Calu3 (cell line): ENCODE measurements at regions not wholly inside any gene's neighbourhood (a gene's known extent, or its start where the extent isn't known, plus 50 kb on each side); places are given as distances from the start of the nearest gene placed in this dataset.
"Not testable (repeated sequence)": the region's sequence is repeated elsewhere in the genome, so short reads cannot be mapped to it uniquely, and the experiment has no call there.

ENCODE experiments used
- BruUV-seq: library from RNA; stranded (reverse); fragments of 400-500 nt; replicated peaks from 2 replicates; lab custom pipeline; 2021; lab: Mats Ljungman, UMichigan
- CTCF ChIA-PET: fragments of 300-600 bp; sonication (Branson Sonifier 250); formaldehyde crosslinking; loops from one replicate; lab custom pipeline; 2022; ENCODE audit warnings: antibody characterized with exemption; lab: Charles Lee
- DNase-seq: peaks from one replicate; pipeline ENCODE4 v3.0.0; 2022
- H3K27ac Mint-ChIP-seq: one replicate; pipeline ENCODE4 v1.8.0; 2022; ENCODE audit warnings: mixed read lengths; ENCODE audit not compliant: unreplicated experiment
- H3K27me3 Mint-ChIP-seq: one replicate; pipeline ENCODE4 v1.8.0; 2022; ENCODE audit warnings: mixed read lengths; ENCODE audit not compliant: unreplicated experiment
- H3K36me3 Mint-ChIP-seq: one replicate; pipeline ENCODE4 v1.8.0; 2022; ENCODE audit warnings: mild to moderate bottlenecking, moderate library complexity, mixed read lengths; ENCODE audit not compliant: insufficient read depth, unreplicated experiment
- H3K4me1 Mint-ChIP-seq: one replicate; pipeline ENCODE4 v1.8.0; 2022; ENCODE audit warnings: mild to moderate bottlenecking, low read depth, mixed read lengths; ENCODE audit not compliant: unreplicated experiment
- H3K4me3 Mint-ChIP-seq: one replicate; pipeline ENCODE4 v1.8.0; 2022; ENCODE audit warnings: mild to moderate bottlenecking, low read depth, moderate library complexity, mixed read lengths; ENCODE audit not compliant: unreplicated experiment
- H3K9me3 Mint-ChIP-seq: one replicate; pipeline ENCODE4 v1.8.0; 2022; ENCODE audit warnings: low read depth, mixed read lengths; ENCODE audit not compliant: unreplicated experiment
- intact Hi-C: fragments of 100-400 bp; cut with micrococcal nuclease; formaldehyde crosslinking; loops from one replicate; pipeline ENCODE4 v1.10.0; 2022; ENCODE audit not compliant: unreplicated experiment
- TF ChIP-seq, protein P1 (sequence below): fragments of 200-600 bp; IDR thresholded peaks from one replicate; pipeline ENCODE4 v1.8.0; 2022; ENCODE audit warnings: antibody characterized with exemption; ENCODE audit not compliant: unreplicated experiment

DNA sequence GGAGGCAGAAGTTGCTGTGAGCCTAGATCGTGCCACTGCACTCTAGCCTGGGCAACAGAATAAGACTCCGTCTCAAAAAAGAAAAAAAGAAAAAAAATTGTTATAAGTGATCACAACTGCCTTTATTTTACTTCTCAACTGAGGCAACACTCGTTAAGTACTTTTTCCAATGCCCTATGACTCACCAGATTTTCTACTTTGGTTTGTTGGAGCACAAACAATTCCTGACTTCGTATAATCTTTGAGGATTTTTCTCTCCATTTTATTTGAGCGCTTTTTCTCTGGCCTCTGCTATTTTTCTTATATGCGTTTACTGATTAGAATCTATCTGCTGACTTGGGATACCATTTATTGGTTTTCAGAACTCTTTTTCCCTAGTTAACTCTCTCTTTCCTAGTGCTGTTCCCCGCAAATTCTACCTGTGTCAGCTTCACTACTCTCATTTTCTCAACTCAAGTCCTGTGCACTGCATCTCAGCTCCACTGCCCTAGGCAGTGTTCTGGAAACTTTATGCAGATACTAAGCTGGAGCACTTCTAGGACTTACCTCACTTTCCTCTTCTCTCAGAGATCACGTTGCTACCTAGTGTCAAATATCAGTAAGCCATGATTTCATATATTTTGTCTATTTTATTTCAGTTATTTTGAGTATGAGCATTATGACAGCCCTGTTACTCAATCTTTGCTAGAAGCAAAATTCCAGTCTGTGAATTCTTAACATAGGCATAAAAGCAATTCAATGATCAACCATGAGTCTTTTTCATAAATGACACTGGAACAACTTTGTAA lies 1120.1 kb upstream of the CITED2 start:
- intact Hi-C loops, result no loop called here
- TF ChIP-seq, protein P1, sequence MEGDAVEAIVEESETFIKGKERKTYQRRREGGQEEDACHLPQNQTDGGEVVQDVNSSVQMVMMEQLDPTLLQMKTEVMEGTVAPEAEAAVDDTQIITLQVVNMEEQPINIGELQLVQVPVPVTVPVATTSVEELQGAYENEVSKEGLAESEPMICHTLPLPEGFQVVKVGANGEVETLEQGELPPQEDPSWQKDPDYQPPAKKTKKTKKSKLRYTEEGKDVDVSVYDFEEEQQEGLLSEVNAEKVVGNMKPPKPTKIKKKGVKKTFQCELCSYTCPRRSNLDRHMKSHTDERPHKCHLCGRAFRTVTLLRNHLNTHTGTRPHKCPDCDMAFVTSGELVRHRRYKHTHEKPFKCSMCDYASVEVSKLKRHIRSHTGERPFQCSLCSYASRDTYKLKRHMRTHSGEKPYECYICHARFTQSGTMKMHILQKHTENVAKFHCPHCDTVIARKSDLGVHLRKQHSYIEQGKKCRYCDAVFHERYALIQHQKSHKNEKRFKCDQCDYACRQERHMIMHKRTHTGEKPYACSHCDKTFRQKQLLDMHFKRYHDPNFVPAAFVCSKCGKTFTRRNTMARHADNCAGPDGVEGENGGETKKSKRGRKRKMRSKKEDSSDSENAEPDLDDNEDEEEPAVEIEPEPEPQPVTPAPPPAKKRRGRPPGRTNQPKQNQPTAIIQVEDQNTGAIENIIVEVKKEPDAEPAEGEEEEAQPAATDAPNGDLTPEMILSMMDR, result no peak
- no peak for DNase-seq
- Mint-ChIP-seq H3K4me1 (no peaks in the 10 kb centered on the region), H3K4me3 (no peak overlapping the region), H3K27me3 (no peaks in the 10 kb centered on the region), H3K36me3 (no peaks in the 10 kb centered on the region), H3K9me3 (no peaks in the 10 kb centered on the region), H3K27ac (no peak overlapping the region)
- CTCF ChIA-PET, result no interaction called here
- no TSS peak for BruUV-seq

DNA sequence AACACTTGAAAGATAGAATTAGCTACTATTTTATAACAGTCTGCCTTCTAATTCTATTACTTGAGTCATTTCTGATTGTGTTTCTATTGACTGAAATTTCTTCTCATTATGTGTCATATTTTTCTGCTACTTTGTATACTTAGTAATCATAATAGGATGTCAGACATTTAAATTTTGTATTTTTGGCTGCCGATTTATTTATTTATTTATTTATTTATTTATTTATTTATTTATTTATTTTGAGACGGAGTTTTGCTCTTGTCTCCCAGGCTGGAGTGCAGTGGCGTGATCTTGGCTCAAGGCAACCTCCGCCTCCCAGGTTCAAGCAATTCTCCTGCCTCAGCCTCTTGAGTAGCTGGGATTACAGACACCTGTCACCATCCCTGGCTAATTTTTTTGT lies 1119.0 kb upstream of the CITED2 start:
- H3K4me3 Mint-ChIP-seq, intact Hi-C loops, H3K27ac Mint-ChIP-seq, H3K27me3 Mint-ChIP-seq, H3K9me3 Mint-ChIP-seq, H3K4me1 Mint-ChIP-seq, DNase-seq, H3K36me3 Mint-ChIP-seq, BruUV-seq, CTCF ChIA-PET: not testable (repeated sequence)

DNA sequence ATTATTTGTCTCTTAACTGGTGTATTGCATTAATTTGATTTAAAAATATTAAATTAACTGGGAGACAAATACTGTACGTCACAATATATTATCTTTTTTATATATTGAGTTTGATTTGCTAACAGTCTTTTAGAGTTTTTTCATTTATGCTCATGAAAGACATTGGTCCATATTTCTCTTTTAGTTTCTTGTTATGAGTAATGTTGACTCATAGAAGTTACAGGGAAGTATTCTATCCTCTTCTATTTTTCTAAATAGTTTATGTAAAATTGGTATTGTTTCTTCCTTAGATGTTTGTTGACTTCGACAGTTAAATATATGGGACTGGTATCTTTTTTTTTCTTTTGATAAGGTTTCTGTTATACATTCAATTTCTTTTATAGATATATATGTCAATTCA lies 1115.6 kb upstream of the CITED2 start:
- CTCF ChIA-PET, result no interaction called here
- Mint-ChIP-seq H3K36me3 (no peaks in the 10 kb centered on the region), H3K4me3 (no peak overlapping the region), H3K27me3 (no peaks in the 10 kb centered on the region), H3K27ac (no peak overlapping the region), H3K9me3 (peaks cover 3% of the 10 kb centered on the region), H3K4me1 (peaks cover 20% of the 10 kb centered on the region)
- TF ChIP-seq, protein P1, result no peak
- intact Hi-C loops, result no loop called here
- DNase-seq, result no peak
- no TSS peak for BruUV-seq

DNA sequence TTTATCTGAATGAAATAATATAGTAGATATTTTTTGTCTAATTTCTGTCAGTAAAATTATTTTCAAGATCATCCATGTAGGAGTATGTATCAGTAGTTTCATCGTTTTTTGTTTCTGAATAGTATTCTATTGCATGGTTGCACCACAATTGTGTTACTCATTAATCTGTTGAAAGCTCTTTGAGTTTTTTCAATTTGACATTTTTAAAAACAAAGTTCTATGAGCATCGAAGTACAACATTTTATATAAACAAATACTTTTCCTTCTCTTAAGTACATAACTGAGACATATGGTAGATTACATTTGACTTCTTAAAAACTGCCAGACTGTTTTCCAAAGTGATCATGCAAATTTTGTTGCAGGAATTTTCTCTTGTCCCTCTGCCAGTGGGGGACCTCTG lies 1113.1 kb upstream of the CITED2 start:
- BruUV-seq, result no TSS peak
- no peak overlapping the region for H3K27ac Mint-ChIP-seq
- intact Hi-C loops, result loop anchor here (10.0 kb wide), 1 partner anchor 427 kb away; no protein-coding TSS in a partner anchor
- peaks cover 24% of the 10 kb centered on the region for H3K4me1 Mint-ChIP-seq
- TF ChIP-seq, protein P1, result no peak
- CTCF ChIA-PET, result no interaction called here
- H3K4me3 Mint-ChIP-seq, result no peak overlapping the region
- no peaks in the 10 kb centered on the region for H3K36me3 Mint-ChIP-seq
- DNase-seq, result no peak
- no peaks in the 10 kb centered on the region for H3K27me3 Mint-ChIP-seq
- peaks cover 3% of the 10 kb centered on the region for H3K9me3 Mint-ChIP-seq
